Cardiac muscle cell (in vitro differentiated cells and primary cell): ENCODE measurements at regions not wholly inside any gene's neighbourhood (a gene's known extent, or its start where the extent isn't known, plus 50 kb on each side); places are given as distances from the start of the nearest gene placed in this dataset.

ENCODE experiments used
- DNase-seq, 2 donors: peaks; one replicate each; pipeline versions ENCODE4 v3.0.0 to v3.0.0-alpha.2; 2010 to 2017; ENCODE audit warnings: low read depth in 1 of 2, low spot score in 1 of 2
- H3K27ac ChIP-seq: fragments of 200-600 bp; sonication (generic); 2 replicates; pipeline ENCODE4 v1.5.1; 2016
- H3K27me3 ChIP-seq: fragments of 200-600 bp; sonication (generic); 2 replicates; pipeline ENCODE4 v1.6.0; 2016; ENCODE audit warnings: control low read depth
- H3K36me3 ChIP-seq: fragments of 200-600 bp; sonication (generic); 2 replicates; pipeline ENCODE4 v1.5.1; 2016; ENCODE audit warnings: control low read depth
- H3K4me1 ChIP-seq: fragments of 200-600 bp; sonication (generic); 2 replicates; pipeline ENCODE4 v1.8.1; 2017; ENCODE audit warnings: low read depth, mild to moderate bottlenecking, mixed run types
- H3K4me3 ChIP-seq: fragments of 200-600 bp; sonication (generic); 2 replicates; pipeline ENCODE4 v1.5.1; 2016; ENCODE audit warnings: mild to moderate bottlenecking
- H3K9me3 ChIP-seq: fragments of 200-600 bp; sonication (generic); 2 replicates; pipeline ENCODE4 v1.5.1; 2017; ENCODE audit warnings: low read depth, mild to moderate bottlenecking, control low read depth
- CTCF ChIP-seq: IDR thresholded peaks from 2 replicates; pipeline ENCODE4 v1.5.1; 2012; ENCODE audit warnings: low read depth, mild to moderate bottlenecking, low read length

GRCh38 chr2:15863494-15864175 lies 76.7 kb upstream of the MYCN start:
- Histone ChIP-seq H3K9me3 (no peaks in the 10 kb centered on the region), H3K4me1 (no peaks in the 10 kb centered on the region), H3K36me3 (no peaks in the 10 kb centered on the region), H3K27ac (no peak overlapping the region), H3K27me3 (no peaks in the 10 kb centered on the region), H3K4me3 (no peak overlapping the region)
- no peak for TF ChIP-seq CTCF
- no peak for DNase-seq

- Histone ChIP-seq H3K4me1 (no peaks in the 10 kb centered on the region), H3K27ac (no peak overlapping the region), H3K27me3 (no peaks in the 10 kb centered on the region), H3K9me3 (no peaks in the 10 kb centered on the region), H3K4me3 (no peak overlapping the region), H3K36me3 (no peaks in the 10 kb centered on the region)
- no peak for TF ChIP-seq CTCF
- no peak for DNase-seq
These were observed 76.1 kb upstream of the MYCN start for GRCh38 chr2:15864176-15864769.

GRCh38 chr2:15865923-15866322 lies 74.4 kb upstream of the MYCN start:
- Histone ChIP-seq H3K4me3 (no peak overlapping the region), H3K4me1 (no peaks in the 10 kb centered on the region)

GRCh38 chr2:15866563-15867193 lies 73.7 kb upstream of the MYCN start:
- H3K36me3 ChIP-seq: no peaks in the 10 kb centered on the region
- no peaks in the 10 kb centered on the region for H3K9me3 ChIP-seq
- TF ChIP-seq CTCF: no peak
- no peak for DNase-seq
- no peaks in the 10 kb centered on the region for H3K4me1 ChIP-seq
- no peaks in the 10 kb centered on the region for H3K27me3 ChIP-seq
- no peak overlapping the region for H3K27ac ChIP-seq
- H3K4me3 ChIP-seq: no peak overlapping the region

More at GRCh38 chr2:15865923-15866322, 74.4 kb upstream of the MYCN start:
- DNase-seq: no peak
- no peaks in the 10 kb centered on the region for H3K36me3 ChIP-seq
- H3K9me3 ChIP-seq: no peaks in the 10 kb centered on the region
- no peak overlapping the region for H3K27ac ChIP-seq
- no peak for TF ChIP-seq CTCF
- H3K27me3 ChIP-seq: no peaks in the 10 kb centered on the region

- Histone ChIP-seq H3K27me3 (no peaks in the 10 kb centered on the region), H3K4me3 (no peak overlapping the region), H3K4me1 (no peaks in the 10 kb centered on the region), H3K9me3 (no peaks in the 10 kb centered on the region), H3K36me3 (no peaks in the 10 kb centered on the region), H3K27ac (no peak overlapping the region)
- DNase-seq: no peak
- TF ChIP-seq CTCF: no peak
These were observed 72.9 kb upstream of the MYCN start for GRCh38 chr2:15867194-15868171.
